ENCODE measurements at regions not wholly inside any gene's neighbourhood (a gene's known extent, or its start where the extent isn't known, plus 50 kb on each side); places are given as distances from the start of the nearest gene placed in this dataset.

DNA sequence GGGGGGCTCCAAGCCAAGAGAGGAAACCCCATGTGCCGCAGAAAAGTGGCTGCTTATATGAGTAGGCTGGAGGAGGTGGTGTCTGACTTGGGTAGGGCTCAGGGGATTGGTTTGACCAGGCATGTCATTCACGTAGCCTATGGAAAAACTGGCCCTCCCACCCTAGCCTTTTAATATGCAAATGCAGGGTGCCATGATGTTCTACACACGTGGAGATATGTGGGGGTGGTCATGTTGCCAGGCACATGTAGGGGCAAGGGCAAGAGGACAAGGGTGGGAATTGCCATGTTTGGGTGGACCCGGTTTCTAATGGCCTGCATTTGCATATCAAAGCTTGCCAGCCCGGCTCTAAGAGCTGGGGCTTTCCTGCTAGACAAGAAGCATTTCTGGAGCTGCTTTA is 86.9 kb upstream of the SHISA3 start:
- TF ChIP-seq, protein P1, sequence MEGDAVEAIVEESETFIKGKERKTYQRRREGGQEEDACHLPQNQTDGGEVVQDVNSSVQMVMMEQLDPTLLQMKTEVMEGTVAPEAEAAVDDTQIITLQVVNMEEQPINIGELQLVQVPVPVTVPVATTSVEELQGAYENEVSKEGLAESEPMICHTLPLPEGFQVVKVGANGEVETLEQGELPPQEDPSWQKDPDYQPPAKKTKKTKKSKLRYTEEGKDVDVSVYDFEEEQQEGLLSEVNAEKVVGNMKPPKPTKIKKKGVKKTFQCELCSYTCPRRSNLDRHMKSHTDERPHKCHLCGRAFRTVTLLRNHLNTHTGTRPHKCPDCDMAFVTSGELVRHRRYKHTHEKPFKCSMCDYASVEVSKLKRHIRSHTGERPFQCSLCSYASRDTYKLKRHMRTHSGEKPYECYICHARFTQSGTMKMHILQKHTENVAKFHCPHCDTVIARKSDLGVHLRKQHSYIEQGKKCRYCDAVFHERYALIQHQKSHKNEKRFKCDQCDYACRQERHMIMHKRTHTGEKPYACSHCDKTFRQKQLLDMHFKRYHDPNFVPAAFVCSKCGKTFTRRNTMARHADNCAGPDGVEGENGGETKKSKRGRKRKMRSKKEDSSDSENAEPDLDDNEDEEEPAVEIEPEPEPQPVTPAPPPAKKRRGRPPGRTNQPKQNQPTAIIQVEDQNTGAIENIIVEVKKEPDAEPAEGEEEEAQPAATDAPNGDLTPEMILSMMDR (IDR thresholded peaks at IDR 0.05): no peak
- TF ChIP-seq POLR2A (IDR thresholded peaks at IDR 0.05) (no peak), EP300 (IDR thresholded peaks at IDR 0.05; ENCODE audit: low read depth) (no peak), POLR2AphosphoS5 (IDR thresholded peaks at IDR 0.05) (no peak)

Data from transverse colon (tissue), 4 donors.